CD4-positive, alpha-beta T cell (primary cell): ENCODE measurements at regions not wholly inside any gene's neighbourhood (a gene's known extent, or its start where the extent isn't known, plus 50 kb on each side); places are given as distances from the start of the nearest gene placed in this dataset.

Source experiments
- ATAC-seq: fragments of 200-7000 bp; cut with Tn5 transposase; one replicate; pipeline ENCODE4 v1.10.0; 2022; ENCODE audit warnings: mild to moderate bottlenecking; ENCODE audit not compliant: poor library complexity
- CTCF ChIA-PET: fragments of 350-600 bp; sonication (Branson Sonifier 250); formaldehyde crosslinking; loops from one replicate; lab custom pipeline; 2021; ENCODE audit warnings: antibody characterized with exemption, inconsistent platforms; lab: Charles Lee
- POLR2A ChIA-PET: fragments of 350-600 bp; sonication (Branson Sonifier 250); formaldehyde crosslinking; loops from one replicate; lab custom pipeline; 2021; ENCODE audit warnings: antibody characterized with exemption, inconsistent platforms; lab: Charles Lee
- DNase-seq, 14 experiments: peaks; one replicate each; pipeline ENCODE4 v3.0.0-alpha.2; 2013 to 2020; ENCODE audit warnings: mixed read lengths in 2 of 14
- H3K27ac ChIP-seq, 2 donors: one replicate each; pipeline versions ENCODE4 v1.5.1 to v1.7.0; 2013; ENCODE audit warnings: low read length in 2 of 2, low read depth in 1 of 2, mild to moderate bottlenecking in 1 of 2
- H3K27me3 ChIP-seq, 2 experiments: 1 replicate in 1 of 2; 2 replicates in 1 of 2; pipeline versions ENCODE4 v1.6.1 to v1.7.0; 2013; ENCODE audit warnings: low read length in 2 of 2, control low read depth in 1 of 2, mild to moderate bottlenecking in 1 of 2, moderate library complexity in 1 of 2; ENCODE audit not compliant: insufficient read depth in 2 of 2, control insufficient read depth in 1 of 2
- H3K36me3 ChIP-seq: one replicate; pipeline ENCODE4 v1.6.1; 2013; ENCODE audit warnings: low read length, control low read depth; ENCODE audit not compliant: insufficient read depth
- H3K4me1 ChIP-seq: one replicate; pipeline ENCODE4 v1.6.1; 2013; ENCODE audit warnings: low read length, control low read depth; ENCODE audit not compliant: insufficient read depth
- H3K4me3 ChIP-seq: one replicate; pipeline ENCODE4 v1.5.1; 2013; ENCODE audit warnings: mild to moderate bottlenecking, low read length, moderate library complexity
- H3K9me3 ChIP-seq, 2 experiments: 1 replicate in 1 of 2; 2 replicates in 1 of 2; pipeline versions ENCODE4 v1.6.1 to v1.7.0; 2013; ENCODE audit warnings: low read length in 2 of 2, mild to moderate bottlenecking in 2 of 2, control low read depth in 1 of 2, moderate library complexity in 1 of 2; ENCODE audit not compliant: control insufficient read depth in 1 of 2, insufficient read depth in 1 of 2
- H3K27ac Mint-ChIP-seq: one replicate; pipeline ENCODE4 v1.8.0; 2020; ENCODE audit warnings: mixed read lengths
- H3K27me3 Mint-ChIP-seq: one replicate; pipeline ENCODE4 v1.8.0; 2021; ENCODE audit warnings: mixed read lengths
- H3K36me3 Mint-ChIP-seq: one replicate; pipeline ENCODE4 v1.8.0; 2021; ENCODE audit warnings: low read depth, mixed read lengths
- H3K4me1 Mint-ChIP-seq: one replicate; pipeline ENCODE4 v1.8.0; 2021; ENCODE audit warnings: low read depth, mixed read lengths
- H3K4me3 Mint-ChIP-seq: one replicate; pipeline ENCODE4 v1.8.0; 2020; ENCODE audit warnings: mild to moderate bottlenecking, mixed read lengths
- H3K9me3 Mint-ChIP-seq: one replicate; pipeline ENCODE4 v1.8.0; 2020; ENCODE audit warnings: mixed read lengths
- CTCF ChIP-seq: fragments of 200-600 bp; IDR thresholded peaks from one replicate; pipeline ENCODE4 v1.8.0; 2022; ENCODE audit warnings: antibody characterized with exemption, mild to moderate bottlenecking
- intact Hi-C, 2 experiments: fragments of 100-400 bp; cut with DNase I in 1 of 2; cut with micrococcal nuclease in 1 of 2; formaldehyde crosslinking; loops; one replicate each; pipeline versions ENCODE4 v1.15.1 to v1.9.0; 2023 to 2025; cut with DNase I, micrococcal nuclease

GRCh38 chr2:163173591-163173990, 335.0 kb upstream of the KCNH7 start:
- intact Hi-C loops, result no loop called here
- no peak for ATAC-seq

GRCh38 chr2:163171786-163172530, 333.4 kb upstream of the KCNH7 start:
- ATAC-seq (no peak), DNase-seq (no peak)
- Histone ChIP-seq H3K27ac (no peak overlapping the region), H3K9me3 (no peaks in the 10 kb centered on the region), H3K36me3 (no peaks in the 10 kb centered on the region), H3K4me3 (no peak overlapping the region), H3K4me1 (no peaks in the 10 kb centered on the region), H3K27me3 (no peaks in the 10 kb centered on the region)
- ChIA-PET POLR2A (no interaction called here), CTCF (no interaction called here)
- Mint-ChIP-seq H3K27me3 (no peaks in the 10 kb centered on the region), H3K4me3 (no peak overlapping the region), H3K36me3 (no peaks in the 10 kb centered on the region), H3K27ac (no peak overlapping the region), H3K9me3 (no peaks in the 10 kb centered on the region), H3K4me1 (no peaks in the 10 kb centered on the region)
- intact Hi-C loops, result no loop called here
- no peak for TF ChIP-seq CTCF

More at GRCh38 chr2:163173591-163173990, 335.0 kb upstream of the KCNH7 start:
- no peaks in the 10 kb centered on the region for H3K9me3 Mint-ChIP-seq
- no peaks in the 10 kb centered on the region for H3K9me3 ChIP-seq
- H3K27me3 ChIP-seq, result no peaks in the 10 kb centered on the region
- no peaks in the 10 kb centered on the region for H3K4me1 ChIP-seq
- H3K4me3 ChIP-seq, result no peak overlapping the region
- TF ChIP-seq CTCF, result no peak
- no peak overlapping the region for H3K27ac ChIP-seq
- POLR2A ChIA-PET, result no interaction called here
- H3K27me3 Mint-ChIP-seq, result no peaks in the 10 kb centered on the region
- no peaks in the 10 kb centered on the region for H3K36me3 Mint-ChIP-seq
- CTCF ChIA-PET, result no interaction called here
- H3K4me1 Mint-ChIP-seq, result no peaks in the 10 kb centered on the region
- no peaks in the 10 kb centered on the region for H3K36me3 ChIP-seq
- no peak for DNase-seq
- H3K4me3 Mint-ChIP-seq, result no peak overlapping the region
- no peak overlapping the region for H3K27ac Mint-ChIP-seq

- H3K36me3 Mint-ChIP-seq, result no peaks in the 10 kb centered on the region
- Histone ChIP-seq H3K27ac (no peak overlapping the region), H3K4me1 (no peaks in the 10 kb centered on the region), H3K9me3 (no peaks in the 10 kb centered on the region), H3K4me3 (no peak overlapping the region), H3K27me3 (no peaks in the 10 kb centered on the region), H3K36me3 (no peaks in the 10 kb centered on the region)
- DNase-seq (no peak), ATAC-seq (no peak)
- H3K4me1 Mint-ChIP-seq, result no peaks in the 10 kb centered on the region
- intact Hi-C loops, result no loop called here
- H3K27me3 Mint-ChIP-seq, result no peaks in the 10 kb centered on the region
- ChIA-PET CTCF (no interaction called here), POLR2A (no interaction called here)
- no peaks in the 10 kb centered on the region for H3K9me3 Mint-ChIP-seq
- no peak for TF ChIP-seq CTCF
- H3K27ac Mint-ChIP-seq, result no peak overlapping the region
- no peak overlapping the region for H3K4me3 Mint-ChIP-seq
These were observed 319.4 kb upstream of the KCNH7 start for GRCh38 chr2:163157891-163158496.
